ENCODE measurements at regions not wholly inside any gene's neighbourhood (a gene's known extent, or its start where the extent isn't known, plus 50 kb on each side); places are given as distances from the start of the nearest gene placed in this dataset.
A peak's percentile ranks its signal among the peaks of the same experiment; 100 is the strongest.

DNA sequence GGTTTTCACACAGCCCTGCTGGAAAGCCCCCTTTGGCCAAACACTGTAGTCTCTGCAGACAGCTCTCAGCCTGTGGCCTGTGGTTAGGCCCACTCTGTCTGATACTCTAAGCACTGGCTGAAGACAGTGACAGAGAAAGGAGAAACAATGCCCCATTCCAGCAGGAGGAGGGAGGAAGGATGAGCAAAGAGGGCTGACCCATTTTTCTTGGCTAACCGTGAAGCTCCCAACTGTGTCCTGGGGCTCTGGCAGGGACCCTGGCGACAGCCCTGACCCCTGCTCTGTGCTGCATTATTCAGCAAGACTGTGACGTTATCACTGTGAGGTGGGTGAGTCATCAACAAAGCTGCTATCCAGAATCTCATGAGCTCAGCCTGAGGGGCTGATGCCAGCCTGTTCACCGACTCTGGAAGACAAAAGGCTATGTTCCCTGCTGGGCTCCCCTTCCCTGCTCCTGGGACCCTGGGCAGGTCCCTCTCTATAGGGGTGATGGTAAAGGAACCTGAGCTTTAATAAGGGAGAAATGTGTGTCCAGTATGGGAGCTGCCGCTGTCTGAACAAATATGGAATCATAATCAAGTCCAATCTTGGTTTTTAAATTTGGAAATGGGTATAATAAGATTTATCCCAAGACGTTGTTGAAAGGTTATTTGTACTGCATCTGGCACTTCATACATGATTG is 107.0 kb downstream of the RHOU start (continued):
- TF ChIP-seq SMYD3 (CRISPR knock-in tag; IDR thresholded peaks at IDR 0.05) (no peak), ZNF597 (CRISPR knock-in tag; IDR thresholded peaks at IDR 0.05) (no peak), RBFOX2 (IDR thresholded peaks at IDR 0.05; ENCODE audit: low read depth, low read length) (no peak), TCF12 (IDR thresholded peaks at IDR 0.05) (no peak), TCF12 (CRISPR knock-in tag; IDR thresholded peaks at IDR 0.05) (no peak), SOX13 (IDR thresholded peaks at IDR 0.05) (no peak), SOX13 (CRISPR knock-in tag; conservative IDR thresholded peaks at IDR 0.05 in 1 of 2, IDR thresholded peaks at IDR 0.05 in 1 of 2) (0 out of 4 replicates have a peak, but pooled peaks of 1 of the 2 experiments have one; percentile 21), MAZ (IDR thresholded peaks at IDR 0.05; ENCODE audit: borderline replicate concordance, low read depth, low read length) (no peak), MAZ (CRISPR knock-in tag; IDR thresholded peaks at IDR 0.05; ENCODE audit: low read depth) (no peak), ZNF598 (CRISPR knock-in tag; IDR thresholded peaks at IDR 0.05; ENCODE audit: borderline replicate concordance) (no peak), ERF (CRISPR knock-in tag; IDR thresholded peaks at IDR 0.05) (0 out of 2 replicates have a peak, but pooled peaks have one; percentile 17), ZNF883 (CRISPR knock-in tag; IDR thresholded peaks at IDR 0.05; ENCODE audit: not compliant biosample characterization) (no peak), SIN3A (IDR thresholded peaks at IDR 0.05; ENCODE audit: borderline replicate concordance, low read depth, low read length) (no peak), AGO1 (IDR thresholded peaks at IDR 0.05; ENCODE audit: low read depth, low read length, poor library complexity, severe bottlenecking) (no peak), ZNF792 (CRISPR knock-in tag; IDR thresholded peaks at IDR 0.05) (0 out of 2 replicates have a peak, but pooled peaks have one; percentile 19), KDM1A (CRISPR knock-in tag; IDR thresholded peaks at IDR 0.05) (no peak), ZNF337 (CRISPR knock-in tag; IDR thresholded peaks at IDR 0.05; ENCODE audit: borderline replicate concordance, low read depth) (no peak), ZNF264 (CRISPR knock-in tag; IDR thresholded peaks at IDR 0.05) (no peak), ZNF720 (CRISPR knock-in tag; IDR thresholded peaks at IDR 0.05) (no peak), MEIS1 (CRISPR knock-in tag; IDR thresholded peaks at IDR 0.05; ENCODE audit: borderline replicate concordance) (no peak), ZFP36 (IDR thresholded peaks at IDR 0.05; ENCODE audit: borderline replicate concordance, low read depth, low read length, partially characterized antibody) (no peak), CREM (IDR thresholded peaks at IDR 0.05) (0 out of 2 replicates have a peak, but pooled peaks have one; percentile 26), CREM (CRISPR knock-in tag; IDR thresholded peaks at IDR 0.05) (no peak)
- TF ChIP-seq, protein P1, sequence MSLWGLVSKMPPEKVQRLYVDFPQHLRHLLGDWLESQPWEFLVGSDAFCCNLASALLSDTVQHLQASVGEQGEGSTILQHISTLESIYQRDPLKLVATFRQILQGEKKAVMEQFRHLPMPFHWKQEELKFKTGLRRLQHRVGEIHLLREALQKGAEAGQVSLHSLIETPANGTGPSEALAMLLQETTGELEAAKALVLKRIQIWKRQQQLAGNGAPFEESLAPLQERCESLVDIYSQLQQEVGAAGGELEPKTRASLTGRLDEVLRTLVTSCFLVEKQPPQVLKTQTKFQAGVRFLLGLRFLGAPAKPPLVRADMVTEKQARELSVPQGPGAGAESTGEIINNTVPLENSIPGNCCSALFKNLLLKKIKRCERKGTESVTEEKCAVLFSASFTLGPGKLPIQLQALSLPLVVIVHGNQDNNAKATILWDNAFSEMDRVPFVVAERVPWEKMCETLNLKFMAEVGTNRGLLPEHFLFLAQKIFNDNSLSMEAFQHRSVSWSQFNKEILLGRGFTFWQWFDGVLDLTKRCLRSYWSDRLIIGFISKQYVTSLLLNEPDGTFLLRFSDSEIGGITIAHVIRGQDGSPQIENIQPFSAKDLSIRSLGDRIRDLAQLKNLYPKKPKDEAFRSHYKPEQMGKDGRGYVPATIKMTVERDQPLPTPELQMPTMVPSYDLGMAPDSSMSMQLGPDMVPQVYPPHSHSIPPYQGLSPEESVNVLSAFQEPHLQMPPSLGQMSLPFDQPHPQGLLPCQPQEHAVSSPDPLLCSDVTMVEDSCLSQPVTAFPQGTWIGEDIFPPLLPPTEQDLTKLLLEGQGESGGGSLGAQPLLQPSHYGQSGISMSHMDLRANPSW (CRISPR knock-in tag; IDR thresholded peaks at IDR 0.05; ENCODE audit: borderline replicate concordance), result no peak
- TF ChIP-seq, protein P2, sequence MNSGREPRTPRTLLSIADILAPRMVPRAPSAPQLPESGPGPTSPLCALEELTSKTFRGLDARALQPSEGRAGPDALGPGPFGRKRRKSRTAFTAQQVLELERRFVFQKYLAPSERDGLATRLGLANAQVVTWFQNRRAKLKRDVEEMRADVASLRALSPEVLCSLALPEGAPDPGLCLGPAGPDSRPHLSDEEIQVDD (CRISPR knock-in tag; IDR thresholded peaks at IDR 0.05; ENCODE audit: borderline replicate concordance), result no peak

Measured in HepG2 (cell line).